NCI-H446 treated with DMSO at 0.1 percent for 48 hours (cell line): ENCODE measurements at regions not wholly inside any gene's neighbourhood (a gene's known extent, or its start where the extent isn't known, plus 50 kb on each side); places are given as distances from the start of the nearest gene placed in this dataset.

Experiments used
- DNase-seq: peaks from one replicate; lab custom pipeline; 2025; lab: John Stamatoyannopoulos, UW

- DNase-seq = no peak
Observed at GRCh38 chr4:13182133-13182532, 302.0 kb downstream of the RAB28 start.

DNA sequence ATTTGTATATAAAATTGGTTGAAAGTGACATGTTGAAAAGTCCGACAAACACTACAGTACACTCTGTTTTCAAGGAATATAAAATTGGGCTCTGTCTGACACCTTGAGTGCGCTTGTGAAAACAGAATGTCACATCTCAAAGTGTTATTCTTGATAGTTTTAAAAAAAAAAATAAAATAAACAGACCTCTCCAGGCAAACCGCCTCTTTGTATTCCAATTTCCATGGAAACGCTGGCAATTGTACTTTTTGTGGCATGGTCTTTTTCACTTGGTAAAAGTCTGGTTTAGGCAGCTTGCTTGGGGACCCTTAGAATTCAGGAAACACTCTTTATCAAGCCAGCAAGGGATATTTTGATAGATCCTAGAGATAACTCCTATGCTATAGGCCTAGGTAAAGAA is 302.5 kb downstream of the RAB28 start:
- no peak for DNase-seq

GRCh38 chr4:13180701-13181100 is 303.4 kb downstream of the RAB28 start:
- no peak for DNase-seq

DNA sequence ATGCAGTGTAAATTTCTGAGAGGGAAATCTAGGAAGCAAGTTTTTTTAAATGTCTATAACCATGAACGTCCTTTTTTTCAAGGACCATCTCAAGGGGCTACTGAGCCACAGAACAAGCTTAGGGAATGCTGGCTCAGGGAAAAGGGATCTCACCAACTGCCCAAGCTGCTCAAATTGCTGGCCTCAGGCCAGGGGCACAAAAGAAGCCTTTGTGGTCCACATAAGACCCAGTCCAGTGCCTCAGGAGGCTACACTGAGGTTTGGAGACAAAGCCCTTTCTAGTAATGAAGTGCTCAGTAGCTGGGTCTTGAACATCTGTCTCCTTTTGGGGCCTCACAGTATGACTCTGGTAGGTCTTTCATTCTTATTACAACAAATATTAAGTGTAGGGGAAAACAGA is 305.5 kb downstream of the RAB28 start:
- DNase-seq = no peak

DNA sequence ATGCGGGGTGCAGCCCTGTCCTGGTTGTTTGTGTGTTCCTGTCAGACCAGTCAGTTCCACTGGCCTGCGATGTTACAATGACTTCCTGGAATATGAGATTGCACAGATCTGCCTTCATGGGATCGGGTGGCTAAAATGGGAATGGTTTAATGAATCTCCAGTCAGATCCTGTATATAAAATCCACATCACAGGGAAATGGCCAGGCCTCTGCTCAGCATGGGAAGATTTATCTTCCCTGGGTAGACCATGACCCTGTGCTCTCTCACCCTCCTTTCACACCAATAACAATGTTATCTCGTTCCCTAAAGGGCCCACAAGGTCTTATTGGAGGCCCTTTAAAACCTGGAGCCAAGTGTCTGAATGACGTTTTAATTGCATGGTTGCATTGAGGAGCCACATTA is 307.4 kb downstream of the RAB28 start:
- DNase-seq = no peak

DNA sequence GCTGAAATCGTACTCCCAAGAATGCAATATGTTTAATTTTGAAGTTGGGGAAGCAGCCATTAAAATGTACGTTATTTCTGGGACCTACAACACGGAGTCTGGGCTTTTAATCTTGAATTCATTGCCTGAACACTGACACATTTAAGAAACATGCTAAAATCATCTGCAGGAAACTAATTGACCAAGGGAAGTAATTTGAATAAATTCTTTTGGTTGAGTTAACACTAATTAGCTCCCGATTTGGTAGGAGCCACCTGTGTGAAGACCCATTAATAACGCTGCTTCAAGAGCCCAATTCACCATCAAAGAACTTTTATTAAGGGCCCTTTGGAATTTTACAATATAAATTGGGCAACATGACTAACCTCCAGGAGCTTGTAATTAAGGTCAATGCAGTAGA is 309.2 kb downstream of the RAB28 start:
- no peak for DNase-seq

DNA sequence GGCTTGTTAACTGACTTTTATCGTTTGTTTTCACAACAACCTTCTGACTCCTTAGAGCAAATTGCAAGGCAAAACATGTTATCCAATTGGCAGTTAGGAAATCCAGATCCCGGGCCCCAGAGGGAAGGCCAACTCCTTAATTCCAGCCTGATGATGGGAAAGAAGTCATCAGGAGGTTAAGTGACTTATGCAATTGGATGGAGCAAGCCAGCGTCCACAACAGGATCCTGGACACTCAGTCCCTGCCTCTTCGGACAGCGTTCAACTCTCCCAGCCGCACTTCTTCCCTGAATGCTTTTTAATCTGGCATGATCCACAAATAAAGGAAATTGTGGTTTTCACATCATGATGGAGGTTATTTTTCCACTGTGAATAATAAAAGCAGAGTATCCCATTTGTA is 310.1 kb downstream of the RAB28 start:
- DNase-seq = no peak

- no peak for DNase-seq
Observed at GRCh38 chr4:13171292-13172057, 312.7 kb downstream of the RAB28 start.

- no peak for DNase-seq
Observed at GRCh38 chr4:13169731-13170525, 314.2 kb downstream of the RAB28 start.

GRCh38 chr4:13168326-13168725 is 315.8 kb downstream of the RAB28 start:
- DNase-seq = no peak

DNA sequence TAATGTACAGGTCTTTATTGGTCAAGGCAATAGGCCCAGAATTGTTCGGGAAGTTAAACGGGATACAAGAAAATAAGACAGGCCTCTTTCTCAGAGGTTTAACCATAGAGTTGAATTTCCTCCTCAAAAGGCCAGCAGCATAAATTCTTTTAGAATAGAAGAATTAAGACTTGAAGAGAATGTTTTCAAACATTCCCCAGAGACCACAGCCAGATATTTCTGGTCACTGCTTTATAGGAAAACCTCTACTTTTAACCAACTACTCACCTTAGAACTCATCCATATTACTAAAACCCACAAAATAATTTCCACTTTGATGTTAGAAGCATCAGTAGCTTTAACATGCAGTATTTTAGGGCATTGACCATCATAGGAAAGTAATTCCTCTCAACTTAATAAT is 317.9 kb downstream of the RAB28 start:
- DNase-seq = no peak

GRCh38 chr4:13164783-13165331 is 319.3 kb downstream of the RAB28 start:
- no peak for DNase-seq

- no peak for DNase-seq
Observed at GRCh38 chr4:13162886-13163285, 321.3 kb downstream of the RAB28 start.

- no peak for DNase-seq
Observed at GRCh38 chr4:13160920-13161319, 323.2 kb downstream of the RAB28 start.

DNA sequence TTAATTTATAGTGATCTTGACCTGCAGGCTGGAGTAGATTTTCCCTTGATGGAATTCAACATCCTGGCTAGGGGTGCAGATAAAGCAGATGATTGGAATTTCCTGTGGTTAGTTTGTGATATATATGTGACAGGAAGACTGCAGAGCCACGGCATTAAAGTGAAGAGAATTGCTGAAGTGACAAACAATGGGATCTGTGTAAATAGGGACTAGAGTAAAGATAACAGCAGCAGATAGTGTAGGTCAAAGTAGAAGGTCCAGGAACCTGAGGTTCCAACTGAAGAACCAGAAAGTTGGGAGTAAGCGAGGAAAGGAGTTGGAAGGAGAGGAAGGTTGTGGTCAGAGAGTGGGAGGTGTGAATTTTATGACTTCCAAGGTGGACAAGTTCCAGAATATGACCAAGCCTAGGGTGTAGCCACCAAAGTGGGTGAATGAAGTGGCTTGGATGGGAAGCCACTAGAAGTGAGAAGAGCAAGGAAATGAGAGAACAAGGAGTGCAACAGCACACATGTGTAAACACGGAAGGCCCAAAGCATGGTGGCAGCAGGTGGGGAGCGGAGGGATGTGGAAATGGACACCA is 325.0 kb downstream of the RAB28 start:
- no peak for DNase-seq

- no peak for DNase-seq
Observed at GRCh38 chr4:13151194-13151593, 332.9 kb downstream of the RAB28 start.

DNA sequence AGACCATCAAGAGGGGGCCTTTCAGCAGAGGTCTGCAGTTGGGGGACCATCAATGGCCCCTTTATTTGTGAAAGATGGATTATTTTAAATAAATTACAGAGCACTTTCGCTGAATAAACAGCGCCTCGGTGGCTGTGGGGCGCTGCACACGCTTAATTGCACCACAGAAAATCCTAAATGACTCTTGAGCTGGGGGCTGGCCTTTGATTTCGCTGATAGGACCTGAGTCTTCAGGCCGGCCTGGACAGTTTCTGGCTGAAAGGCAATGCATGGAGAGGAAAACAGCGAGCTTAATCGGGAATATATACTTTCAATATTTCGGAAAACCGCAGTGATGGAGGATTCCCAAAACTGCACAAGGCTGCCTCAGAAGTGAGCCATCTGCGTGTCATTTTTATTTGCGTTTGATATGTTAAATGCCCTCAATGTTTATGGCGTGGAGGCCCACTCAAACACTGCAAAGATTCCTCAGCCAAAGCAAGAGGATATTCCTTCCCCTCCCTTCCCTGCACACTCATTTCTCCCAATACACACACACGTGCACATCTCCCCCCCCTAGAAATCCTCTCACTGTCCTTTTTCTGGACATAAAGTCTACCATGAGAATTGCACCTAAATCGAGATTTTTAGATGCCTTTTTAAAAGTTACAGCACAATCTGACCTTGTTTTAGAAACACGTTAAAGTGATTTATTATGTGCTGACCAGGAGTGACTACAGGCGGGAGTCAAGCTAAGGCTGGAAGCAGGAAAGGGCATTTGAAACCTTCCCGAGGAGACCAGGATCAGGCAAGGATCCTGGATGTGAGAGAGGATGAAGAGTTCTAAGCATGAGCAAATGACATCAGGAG is 340.7 kb downstream of the RAB28 start:
- DNase-seq = no peak

DNA sequence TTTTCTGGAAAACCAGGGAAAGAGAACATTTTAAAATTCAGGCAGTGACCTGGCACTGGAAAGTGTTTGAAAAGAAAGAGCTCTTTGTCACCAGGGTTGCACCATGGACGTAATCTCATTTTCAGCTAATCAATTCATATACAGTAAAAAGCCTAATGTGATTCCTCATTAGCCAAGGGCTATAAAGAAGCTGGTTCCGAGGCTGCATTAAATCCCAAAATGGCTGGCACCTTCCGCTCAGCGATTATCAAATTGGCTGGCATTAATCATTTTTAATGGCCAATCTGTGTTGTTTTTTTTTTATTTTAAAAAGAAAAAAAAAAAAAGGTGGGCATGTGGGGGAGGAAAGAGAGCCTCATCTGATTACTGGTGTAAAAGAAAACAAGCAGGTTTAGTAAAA is 341.4 kb downstream of the RAB28 start:
- DNase-seq = no peak

- DNase-seq = no peak
Observed at GRCh38 chr4:13142191-13142590, 341.9 kb downstream of the RAB28 start.

GRCh38 chr4:13137390-13137789 is 346.8 kb downstream of the RAB28 start:
- DNase-seq = no peak

DNA sequence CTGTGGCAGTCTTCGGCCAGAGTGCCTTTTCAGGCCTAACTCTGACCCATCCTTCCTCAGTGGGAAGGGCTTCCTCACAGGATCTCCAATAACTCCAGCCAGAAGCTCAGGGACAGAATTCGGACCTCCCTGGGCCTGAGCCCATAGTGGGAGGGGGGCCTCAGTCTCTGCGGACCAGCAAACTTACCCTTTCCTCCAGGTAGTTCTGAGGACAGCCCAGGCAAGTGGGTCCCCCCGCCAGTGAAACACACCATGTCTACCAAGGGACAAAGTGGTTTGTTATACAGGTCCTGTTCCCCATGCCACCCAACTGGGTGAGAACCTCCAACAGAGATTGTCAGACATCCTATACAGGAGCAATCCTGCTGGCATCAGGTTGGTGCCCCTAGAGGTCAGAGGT is 350.4 kb downstream of the RAB28 start:
- no peak for DNase-seq

DNA sequence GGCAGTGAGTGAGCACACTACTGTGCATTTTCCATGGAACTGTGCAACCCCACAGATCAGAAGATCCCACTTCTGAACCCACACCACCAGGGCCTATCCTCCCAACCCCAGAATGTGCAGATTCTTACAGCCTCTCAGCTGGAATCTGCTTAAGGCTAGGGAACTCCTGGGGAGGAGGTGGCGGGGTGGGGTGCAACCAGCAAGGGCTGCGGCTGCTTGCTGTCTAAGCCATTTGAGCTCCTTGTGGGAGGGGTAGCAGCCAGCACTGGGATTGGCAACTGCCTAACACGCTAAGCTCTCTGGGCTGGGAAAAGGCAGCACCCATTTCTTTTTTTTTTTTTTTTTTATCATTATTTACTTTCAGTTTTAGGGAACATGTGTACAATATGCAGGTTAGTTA is 353.3 kb downstream of the RAB28 start:
- DNase-seq = no peak
